ENCODE measurements at regions not wholly inside any gene's neighbourhood (a gene's known extent, or its start where the extent isn't known, plus 50 kb on each side); places are given as distances from the start of the nearest gene placed in this dataset.

- TF ChIP-seq CTCF (IDR thresholded peaks at IDR 0.05), result no peak
- no peak for TF ChIP-seq POLR2A (IDR thresholded peaks at IDR 0.05)
Measured at GRCh38 chr4:136457577-136457976, 1074.7 kb downstream of the PCDH18 start.
